Erythroblast (primary cell): ENCODE measurements at regions not wholly inside any gene's neighbourhood (a gene's known extent, or its start where the extent isn't known, plus 50 kb on each side); places are given as distances from the start of the nearest gene placed in this dataset.

ENCODE experiments used
- GATA1 ChIP-seq: IDR thresholded peaks from 2 replicates; pipeline ENCODE4 v1.6.1; 2011; ENCODE audit warnings: low read depth, mild to moderate bottlenecking, control low read depth, low read length, moderate library complexity
- POLR2A ChIP-seq: IDR thresholded peaks from 2 replicates; pipeline ENCODE4 v1.6.1; 2011; ENCODE audit warnings: mild to moderate bottlenecking, low read length

DNA sequence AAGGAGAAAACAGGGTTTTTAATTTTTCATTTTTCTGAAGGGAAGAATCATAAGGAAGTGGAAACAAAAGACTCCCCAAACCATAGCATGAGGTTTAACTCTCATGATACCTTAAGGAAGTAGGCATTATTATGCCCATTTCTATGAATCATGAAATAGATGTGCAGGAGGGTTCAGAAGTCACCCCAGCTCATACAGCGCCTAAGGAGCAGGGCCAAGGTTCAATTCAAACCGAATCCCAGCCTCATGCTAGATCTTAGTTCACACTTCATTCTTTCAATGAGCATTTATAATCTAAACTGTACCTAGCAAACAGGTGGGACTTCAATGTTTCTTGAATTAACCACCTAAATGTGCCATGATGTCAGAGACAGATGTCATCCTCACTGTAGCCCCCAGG lies 111.9 kb upstream of the SLC25A33 start:
- no peak for TF ChIP-seq POLR2A
- TF ChIP-seq GATA1: no peak
